ENCODE measurements at regions not wholly inside any gene's neighbourhood (a gene's known extent, or its start where the extent isn't known, plus 50 kb on each side); places are given as distances from the start of the nearest gene placed in this dataset.

- no peak for TF ChIP-seq CTCF (IDR thresholded peaks at IDR 0.05; ENCODE audit: low read depth, low read length)
- no peak for DNase-seq (ENCODE audit: extremely low read depth, low read depth)
Measured at GRCh38 chr2:186032102-186032738, 293.6 kb downstream of the FSIP2 start.

GRCh38 chr2:186032930-186033329 is 294.3 kb downstream of the FSIP2 start:
- DNase-seq (ENCODE audit: extremely low read depth, low read depth), result no peak
- no peak for TF ChIP-seq CTCF (IDR thresholded peaks at IDR 0.05; ENCODE audit: low read depth, low read length)

- TF ChIP-seq CTCF (IDR thresholded peaks at IDR 0.05; ENCODE audit: low read depth, low read length), result no peak
- DNase-seq (ENCODE audit: extremely low read depth, low read depth), result no peak
Measured at GRCh38 chr2:186033541-186033940, 294.9 kb downstream of the FSIP2 start.

- no peak for DNase-seq (ENCODE audit: extremely low read depth, low read depth)
- no peak for TF ChIP-seq CTCF (IDR thresholded peaks at IDR 0.05; ENCODE audit: low read depth, low read length)
Measured at GRCh38 chr2:186036862-186037449, 298.4 kb downstream of the FSIP2 start.

GRCh38 chr2:186042207-186043028 is 303.8 kb downstream of the FSIP2 start:
- DNase-seq (ENCODE audit: extremely low read depth, low read depth), result no peak
- no peak for TF ChIP-seq CTCF (IDR thresholded peaks at IDR 0.05; ENCODE audit: low read depth, low read length)

GRCh38 chr2:186044761-186045160 is 306.2 kb downstream of the FSIP2 start:
- DNase-seq (ENCODE audit: extremely low read depth, low read depth), result no peak
- TF ChIP-seq CTCF (IDR thresholded peaks at IDR 0.05; ENCODE audit: low read depth, low read length), result no peak

GRCh38 chr2:186052930-186053329 is 314.3 kb downstream of the FSIP2 start:
- DNase-seq (ENCODE audit: extremely low read depth, low read depth), result no peak
- no peak for TF ChIP-seq CTCF (IDR thresholded peaks at IDR 0.05; ENCODE audit: low read depth, low read length)

Data from AG09319 (cell line).